Gastrocnemius medialis (tissue), 4 donors: ENCODE measurements at regions not wholly inside any gene's neighbourhood (a gene's known extent, or its start where the extent isn't known, plus 50 kb on each side); places are given as distances from the start of the nearest gene placed in this dataset.

Experiments used
- CTCF ChIP-seq, 5 experiments: fragments of 450-650 bp in 3 of 5; fragments of 200-600 bp in 2 of 5; sonication (generic) in 2 of 5; IDR thresholded peaks in 4 of 5; conservative IDR thresholded peaks in 1 of 5; 1 replicate in 4 of 5; 2 replicates in 1 of 5; pipeline ENCODE4 v1.5.1; 2016 to 2019; ENCODE audit warnings: antibody characterized with exemption in 5 of 5, mild to moderate bottlenecking in 3 of 5, moderate library complexity in 3 of 5
- POLR2A ChIP-seq, 2 donors: fragments of 450-650 bp; IDR thresholded peaks; one replicate each; pipeline ENCODE4 v1.6.1; 2017; ENCODE audit warnings: antibody characterized with exemption in 2 of 2, mild to moderate bottlenecking in 2 of 2, moderate library complexity in 2 of 2

- TF ChIP-seq CTCF (IDR thresholded peaks at IDR 0.05 in 4 of 5, conservative IDR thresholded peaks at IDR 0.05 in 1 of 5) = no peak
- TF ChIP-seq POLR2A (IDR thresholded peaks at IDR 0.05) = no peak
Observed at GRCh38 chr2:145253492-145253891, 733.6 kb upstream of the ZEB2 start.
